IMR-90 (cell line): ENCODE measurements at regions not wholly inside any gene's neighbourhood (a gene's known extent, or its start where the extent isn't known, plus 50 kb on each side); places are given as distances from the start of the nearest gene placed in this dataset.
A peak's percentile ranks its signal among the peaks of the same experiment; 100 is the strongest.

Source experiments
- ATAC-seq: fragments of 200-7000 bp; cut with Tn5 transposase; 2 replicates; pipeline ENCODE4 v1.9.1; 2020; ENCODE audit warnings: low read depth, mild to moderate bottlenecking, moderate library complexity
- BruUV-seq: library from RNA; stranded (reverse); fragments of 400-500 nt; replicated peaks from 2 replicates; lab custom pipeline; 2021; lab: Mats Ljungman, UMichigan
- CTCF ChIA-PET: fragments of 300-600 bp; formaldehyde crosslinking; extraction: SDS; loops from one replicate; lab custom pipeline; 2021; ENCODE audit warnings: antibody characterized with exemption; lab: Yijun Ruan, JAX
- POLR2A ChIA-PET: fragments of 300-600 bp; sonication (Branson Sonifier 250); formaldehyde crosslinking; loops from one replicate; lab custom pipeline; 2022; ENCODE audit warnings: antibody characterized with exemption; ENCODE audit not compliant: unreplicated experiment; lab: Charles Lee
- DNase-seq: peaks from one replicate; pipeline ENCODE4 v3.0.0; 2013
- H2AFZ ChIP-seq: replicated peaks from 2 replicates; pipeline ENCODE3; 2013; ENCODE audit warnings: low read length, mild to moderate bottlenecking; ENCODE audit not compliant: poor library complexity
- H2AK5ac ChIP-seq: 2 replicates; pipeline ENCODE4 v1.6.1; 2013; ENCODE audit warnings: low read depth, low read length, inconsistent platforms
- H2AK9ac ChIP-seq: replicated peaks from 2 replicates; pipeline ENCODE3; 2013; ENCODE audit warnings: mild to moderate bottlenecking, low read depth, low read length, moderate library complexity; ENCODE audit not compliant: poor library complexity
- H2BK120ac ChIP-seq: 2 replicates; pipeline ENCODE4 v1.6.1; 2013; ENCODE audit warnings: low read depth, low read length, inconsistent platforms
- H2BK15ac ChIP-seq: 3 replicates; pipeline ENCODE4 v1.6.1; 2013; ENCODE audit warnings: low read depth, low read length, inconsistent platforms
- H2BK20ac ChIP-seq: 2 replicates; pipeline ENCODE4 v1.6.1; 2013; ENCODE audit warnings: low read depth, mild to moderate bottlenecking, inconsistent platforms, low read length, moderate library complexity
- H2BK5ac ChIP-seq: 2 replicates; pipeline ENCODE4 v1.6.1; 2013; ENCODE audit warnings: mild to moderate bottlenecking, low read depth, low read length, inconsistent platforms; ENCODE audit not compliant: poor library complexity, severe bottlenecking
- H3K14ac ChIP-seq: replicated peaks from 2 replicates; pipeline ENCODE4 v1.6.1; 2013; ENCODE audit warnings: low read depth, low read length, inconsistent platforms
- H3K18ac ChIP-seq: 2 replicates; pipeline ENCODE4 v1.6.1; 2013; ENCODE audit warnings: low read depth, low read length, control low read depth
- H3K23ac ChIP-seq: 2 replicates; pipeline ENCODE4 v1.6.1; 2013; ENCODE audit warnings: low read depth, low read length, inconsistent platforms
- H3K27ac ChIP-seq: 2 replicates; pipeline ENCODE4 v1.5.1; 2013; ENCODE audit warnings: mild to moderate bottlenecking, control low read depth, low read length; ENCODE audit not compliant: insufficient read depth
- H3K27me3 ChIP-seq: 2 replicates; pipeline ENCODE4 v1.6.1; 2013; ENCODE audit warnings: low read length; ENCODE audit not compliant: control insufficient read depth, insufficient read depth
- H3K36me3 ChIP-seq: 2 replicates; pipeline ENCODE4 v1.6.1; 2013; ENCODE audit warnings: low read length, mixed read lengths; ENCODE audit not compliant: control insufficient read depth, insufficient read depth
- H3K4ac ChIP-seq: 2 replicates; pipeline ENCODE4 v1.6.1; 2013; ENCODE audit warnings: low read depth, low read length, inconsistent platforms
- H3K4me1 ChIP-seq: 2 replicates; pipeline ENCODE4 v1.6.1; 2013; ENCODE audit warnings: low read length, mixed read lengths; ENCODE audit not compliant: control insufficient read depth, insufficient read depth
- H3K4me2 ChIP-seq: 2 replicates; pipeline ENCODE4 v1.6.1; 2013; ENCODE audit warnings: low read depth, mild to moderate bottlenecking, control low read depth, low read length, moderate library complexity
- H3K4me3 ChIP-seq: 2 replicates; pipeline ENCODE4 v1.5.1; 2013; ENCODE audit warnings: low read depth, mild to moderate bottlenecking, control low read depth, low read length, moderate library complexity; ENCODE audit not compliant: insufficient read depth
- H3K56ac ChIP-seq: 2 replicates; pipeline ENCODE4 v1.6.1; 2013; ENCODE audit warnings: low read length, inconsistent platforms; ENCODE audit not compliant: insufficient read depth; ENCODE audit errors: extremely low read depth
- H3K79me1 ChIP-seq, 2 experiments: 2 replicates each; pipeline ENCODE4 v1.6.1; 2013; ENCODE audit warnings: low read length in 2 of 2, inconsistent platforms in 1 of 2, low read depth in 1 of 2
- H3K9ac ChIP-seq: 2 replicates; pipeline ENCODE4 v1.6.1; 2013; ENCODE audit warnings: low read depth, low read length, control low read depth
- H3K9me1 ChIP-seq: 2 replicates; pipeline ENCODE4 v1.6.1; 2013; ENCODE audit warnings: low read length, inconsistent platforms; ENCODE audit not compliant: insufficient read depth
- H3K9me3 ChIP-seq: 2 replicates; pipeline ENCODE4 v1.6.1; 2013; ENCODE audit warnings: low read length; ENCODE audit not compliant: control insufficient read depth, insufficient read depth
- H4K20me1 ChIP-seq: 2 replicates; pipeline ENCODE4 v1.6.1; 2013; ENCODE audit warnings: low read length, inconsistent platforms; ENCODE audit not compliant: insufficient read depth
- H4K5ac ChIP-seq: 2 replicates; pipeline ENCODE4 v1.6.1; 2013; ENCODE audit warnings: mild to moderate bottlenecking, low read depth, low read length, control low read depth
- H4K8ac ChIP-seq, 2 experiments: 2 replicates each; pipeline ENCODE4 v1.6.1; 2013; ENCODE audit warnings: low read depth in 2 of 2, low read length in 2 of 2, control low read depth in 1 of 2, inconsistent platforms in 1 of 2
- H4K91ac ChIP-seq: 2 replicates; pipeline ENCODE4 v1.6.1; 2013; ENCODE audit warnings: low read depth, low read length, inconsistent platforms; ENCODE audit not compliant: insufficient read depth
- CEBPB ChIP-seq: IDR thresholded peaks from 2 replicates; pipeline ENCODE4 v1.6.1; 2012; ENCODE audit warnings: low read depth, low read length, improper control_type of control experiment
- CHD1 ChIP-seq: IDR thresholded peaks from 2 replicates; pipeline ENCODE4 v1.6.1; 2012; ENCODE audit warnings: low read depth, low read length, improper control_type of control experiment
- CTCF ChIP-seq: conservative IDR thresholded peaks from 2 replicates; pipeline ENCODE4 v1.5.1; 2012; ENCODE audit warnings: mild to moderate bottlenecking, low read depth, low read length, improper control_type of control experiment
- FOS ChIP-seq: fragments of 150-350 bp; IDR thresholded peaks from 2 replicates; pipeline ENCODE4 v1.6.1; 2016; ENCODE audit warnings: low read depth, low read length
- MAFK ChIP-seq: IDR thresholded peaks from 2 replicates; pipeline ENCODE4 v1.6.1; 2012; ENCODE audit warnings: low read depth, low read length, improper control_type of control experiment
- POLR2A ChIP-seq: IDR thresholded peaks from 2 replicates; pipeline ENCODE4 v1.6.1; 2012; ENCODE audit warnings: mild to moderate bottlenecking, low read depth, low read length
- RCOR1 ChIP-seq: IDR thresholded peaks from 2 replicates; pipeline ENCODE4 v1.6.1; 2012; ENCODE audit warnings: mild to moderate bottlenecking, low read length, improper control_type of control experiment; ENCODE audit not compliant: insufficient replicate concordance
- RFX5 ChIP-seq: IDR thresholded peaks from 2 replicates; pipeline ENCODE4 v1.8.0; 2012; ENCODE audit warnings: low read depth, mild to moderate bottlenecking, low read length, moderate library complexity
- WGBS, 2 experiments: methylation state at CpG; one replicate each; pipeline versions ENCODE4 v1.1.5 to v1.1.7; 2013; ENCODE audit warnings: missing lambda C conversion rate in 2 of 2; ENCODE audit not compliant: insufficient read length in 1 of 2; ENCODE audit errors: extremely low coverage in 2 of 2; 5-methylcytosine and 5-hydroxymethylcytosine counted together
- dilution Hi-C: fragments of 300-500 bp; cut with HindIII; formaldehyde crosslinking; loops from one replicate; pipeline ENCODE4 v1.14.3; 2018; ENCODE audit warnings: low sequenced_read_pairs; ENCODE audit not compliant: unreplicated experiment
- in situ Hi-C: fragments of 300-500 bp; cut with MboI; formaldehyde crosslinking; loops from 3 replicates; pipeline ENCODE4 v1.14.3; 2019; ENCODE audit warnings: low sequenced_read_pairs, inconsistent platforms, mixed read lengths
- intact Hi-C: fragments of 100-400 bp; cut with micrococcal nuclease; formaldehyde crosslinking; loops from 2 replicates; pipeline ENCODE4 v1.10.0; 2022

GRCh38 chr2:126971162-126971480, 72.4 kb downstream of the TEX51 start:
- no peaks in the 10 kb centered on the region for H3K79me1 ChIP-seq
- in situ Hi-C loops (no loop called here), intact Hi-C loops (no loop called here), dilution Hi-C loops (no loop called here)
- no peak overlapping the region for H3K14ac ChIP-seq
- ATAC-seq (no peak), DNase-seq (no peak)
- no peak overlapping the region for H2AK9ac ChIP-seq
- peak overlapping the region; percentile 61 for H2AFZ ChIP-seq
- peaks cover 45% of the 10 kb centered on the region for H3K27me3 ChIP-seq
- no peak overlapping the region for H3K27ac ChIP-seq
- H2BK15ac ChIP-seq = no peak overlapping the region
- TF ChIP-seq POLR2A = no peak
- no peak for TF ChIP-seq RFX5
- no peak for TF ChIP-seq MAFK
- TF ChIP-seq CEBPB = no peak
- no peak for TF ChIP-seq FOS
- no peak for TF ChIP-seq CHD1
- TF ChIP-seq CTCF = no peak
- TF ChIP-seq RCOR1 = no peak
- no peak overlapping the region for H3K9ac ChIP-seq
- no peaks in the 10 kb centered on the region for H3K9me1 ChIP-seq
- no peak overlapping the region for H3K23ac ChIP-seq
- H2BK5ac ChIP-seq = no peak overlapping the region
- no peak overlapping the region for H3K56ac ChIP-seq
- no peak overlapping the region for H3K4ac ChIP-seq
- H3K4me1 ChIP-seq = no peaks in the 10 kb centered on the region
- H3K4me3 ChIP-seq = no peak overlapping the region
- no peak overlapping the region for H2BK20ac ChIP-seq
- H2BK120ac ChIP-seq = no peak overlapping the region
- no peaks in the 10 kb centered on the region for H3K9me3 ChIP-seq
- POLR2A ChIA-PET = no interaction called here
- no peak overlapping the region for H4K91ac ChIP-seq
- H4K20me1 ChIP-seq = no peaks in the 10 kb centered on the region
- no peak overlapping the region for H3K4me2 ChIP-seq
- no TSS peak for BruUV-seq
- H4K8ac ChIP-seq = no peak overlapping the region
- H4K5ac ChIP-seq = no peak overlapping the region
- H3K18ac ChIP-seq = no peak overlapping the region
- CTCF ChIA-PET = interaction anchor here (1.4 to 1.6 kb wide), 2 partner anchors 31 to 34 kb away, joined by 3 read pairs; no protein-coding TSS in a partner anchor
- H2AK5ac ChIP-seq = no peak overlapping the region
- WGBS, 2 experiments = no CpG with 5 or more reads among the region's 14 CpGs
- H3K36me3 ChIP-seq = no peaks in the 10 kb centered on the region
